Esophagus squamous epithelium (tissue), 5 donors: ENCODE measurements at regions not wholly inside any gene's neighbourhood (a gene's known extent, or its start where the extent isn't known, plus 50 kb on each side); places are given as distances from the start of the nearest gene placed in this dataset.

ENCODE experiments used
- DNase-seq: peaks from one replicate; lab custom pipeline; 2025; lab: John Stamatoyannopoulos, UW
- H3K27ac ChIP-seq, 4 donors: fragments of 200-600 bp; sonication (generic); one replicate each; pipeline ENCODE4 v1.5.1; 2016 to 2019; ENCODE audit warnings: mild to moderate bottlenecking in 1 of 4
- H3K27me3 ChIP-seq, 4 donors: fragments of 200-600 bp; sonication (generic); 1 replicate in 3 of 4; 2 replicates in 1 of 4; pipeline versions ENCODE4 v1.5.1 to v1.6.0; 2017 to 2021; ENCODE audit warnings: antibody characterized with exemption in 1 of 4
- H3K36me3 ChIP-seq, 3 donors: fragments of 200-600 bp; sonication (generic); one replicate each; pipeline ENCODE4 v1.5.1; 2016 to 2019
- H3K4me1 ChIP-seq, 3 donors: fragments of 200-600 bp; sonication (generic); one replicate each; pipeline ENCODE4 v1.5.1; 2017 to 2019
- H3K4me3 ChIP-seq, 4 donors: fragments of 200-600 bp; sonication (generic); 1 replicate in 3 of 4; 2 replicates in 1 of 4; pipeline ENCODE4 v1.5.1; 2016 to 2019; ENCODE audit warnings: mild to moderate bottlenecking in 2 of 4, moderate library complexity in 1 of 4
- H3K9me3 ChIP-seq, 3 donors: fragments of 200-600 bp; sonication (generic); one replicate each; pipeline ENCODE4 v1.5.1; 2016 to 2019
- CTCF ChIP-seq, 6 experiments: fragments of 450-650 bp in 4 of 6; fragments of 200-600 bp in 2 of 6; sonication (generic) in 2 of 6; IDR thresholded peaks; one replicate each; pipeline ENCODE4 v1.5.1; 2016 to 2019; ENCODE audit warnings: antibody characterized with exemption in 6 of 6, mild to moderate bottlenecking in 4 of 6, moderate library complexity in 4 of 6
- POLR2A ChIP-seq, 4 donors: fragments of 450-650 bp; IDR thresholded peaks; one replicate each; pipeline ENCODE4 v1.6.1; 2017; ENCODE audit warnings: antibody characterized with exemption in 4 of 4, mild to moderate bottlenecking in 4 of 4, moderate library complexity in 3 of 4
- WGBS, 2 donors: methylation state at CpG; one replicate each; pipeline ENCODE4 v1.1.5; 2018; 5-methylcytosine and 5-hydroxymethylcytosine counted together
- intact Hi-C: fragments of 100-400 bp; cut with DNase I; formaldehyde crosslinking; loops from one replicate; pipeline ENCODE4 v1.15.0; 2022
- donor health status: DM: yes; HTN: yes; CAD: no.

- TF ChIP-seq POLR2A (IDR thresholded peaks at IDR 0.05) (no peak), CTCF (IDR thresholded peaks at IDR 0.05) (no peak)
- intact Hi-C loops, result no loop called here
- H3K27ac ChIP-seq, result no peak overlapping the region
- no peak overlapping the region for H3K4me3 ChIP-seq
- H3K9me3 ChIP-seq, result no peaks in the 10 kb centered on the region
- no peak for DNase-seq
- no peaks in the 10 kb centered on the region for H3K4me1 ChIP-seq
- 52 to 74% methylated on average over 1 of the region's 1 CpG for WGBS, 2 donors
- H3K27me3 ChIP-seq, result no peaks in the 10 kb centered on the region
- no peaks in the 10 kb centered on the region for H3K36me3 ChIP-seq
Measured at GRCh38 chr18:72339976-72340375, 204.2 kb downstream of the CBLN2 start.

DNA sequence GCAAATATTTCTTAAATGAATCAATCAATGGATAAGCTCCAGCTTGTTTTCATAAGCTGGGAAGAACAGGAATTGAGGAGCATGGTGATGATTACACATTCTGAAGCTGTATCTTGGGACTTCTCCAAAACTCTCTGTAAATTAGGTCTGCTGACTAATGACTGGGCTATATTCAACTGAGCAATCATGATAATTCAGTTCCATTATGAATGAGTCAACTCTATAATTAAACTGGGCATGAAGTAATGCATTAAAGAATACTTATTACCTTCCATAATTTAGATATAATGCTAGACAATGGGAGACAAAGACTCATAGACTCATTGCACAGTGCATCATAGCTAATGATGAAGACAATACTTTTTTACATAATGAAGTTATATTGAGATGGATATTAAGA lies 207.4 kb downstream of the CBLN2 start:
- TF ChIP-seq POLR2A (IDR thresholded peaks at IDR 0.05), result no peak
- DNase-seq, result no peak
- H3K27ac ChIP-seq, result no peak overlapping the region
- no peaks in the 10 kb centered on the region for H3K36me3 ChIP-seq
- H3K4me3 ChIP-seq, result no peak overlapping the region
- H3K27me3 ChIP-seq, result no peaks in the 10 kb centered on the region
- no peaks in the 10 kb centered on the region for H3K9me3 ChIP-seq
- intact Hi-C loops, result no loop called here
- H3K4me1 ChIP-seq, result no peaks in the 10 kb centered on the region

DNA sequence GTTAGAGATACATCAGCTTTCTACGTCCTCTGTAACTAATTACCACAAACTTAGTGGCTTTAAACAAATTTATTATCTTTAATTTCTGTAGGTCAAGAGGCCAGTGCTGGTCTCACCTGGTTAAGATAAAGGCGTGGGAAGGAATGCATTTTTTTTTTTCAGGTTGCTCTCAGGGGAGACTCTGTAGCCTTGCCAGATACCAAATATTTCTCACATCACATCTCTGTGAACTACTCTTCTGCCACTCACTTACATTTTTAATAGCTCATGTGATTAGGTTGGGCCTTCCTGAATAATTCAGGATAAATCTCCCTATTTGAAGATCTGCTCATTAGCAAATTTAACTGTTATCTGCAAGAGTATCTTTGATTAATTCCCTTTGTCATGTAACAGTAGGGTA lies 214.6 kb downstream of the CBLN2 start:
- intact Hi-C loops, result no loop called here
- no peaks in the 10 kb centered on the region for H3K9me3 ChIP-seq
- H3K27ac ChIP-seq, result no peak overlapping the region
- H3K4me3 ChIP-seq, result no peak overlapping the region
- DNase-seq, result no peak
- WGBS, 2 donors, result 33 to 52% methylated on average over 2 of the region's 2 CpGs
- H3K36me3 ChIP-seq, result no peaks in the 10 kb centered on the region
- no peaks in the 10 kb centered on the region for H3K4me1 ChIP-seq
- no peaks in the 10 kb centered on the region for H3K27me3 ChIP-seq
- TF ChIP-seq POLR2A (IDR thresholded peaks at IDR 0.05), result no peak
- no peak for TF ChIP-seq CTCF (IDR thresholded peaks at IDR 0.05)

DNA sequence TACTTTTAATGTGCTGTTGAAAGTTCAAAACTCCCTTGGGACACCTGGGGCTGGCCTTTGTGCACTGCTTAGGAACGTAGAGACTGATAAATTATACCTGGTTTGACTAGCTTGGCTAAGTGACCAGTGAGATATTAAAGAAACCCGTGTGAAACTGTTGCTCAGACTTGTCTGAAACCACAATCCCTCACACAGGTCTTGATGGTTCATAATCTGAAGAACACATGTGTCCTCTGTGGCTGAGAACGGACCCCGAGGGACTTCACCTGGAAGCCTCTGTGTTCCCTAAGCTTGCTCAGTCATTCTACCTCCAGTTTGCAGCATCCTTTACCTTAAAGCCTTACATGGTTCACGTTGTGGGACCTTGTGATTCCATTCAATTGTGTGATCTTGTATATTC lies 218.8 kb downstream of the CBLN2 start:
- no peaks in the 10 kb centered on the region for H3K4me1 ChIP-seq
- no peaks in the 10 kb centered on the region for H3K9me3 ChIP-seq
- no peaks in the 10 kb centered on the region for H3K27me3 ChIP-seq
- no peaks in the 10 kb centered on the region for H3K36me3 ChIP-seq
- intact Hi-C loops, result no loop called here
- no peak overlapping the region for H3K4me3 ChIP-seq
- WGBS, 2 donors, result 63 to 65% methylated on average over 5 of the region's 5 CpGs
- no peak for DNase-seq
- TF ChIP-seq CTCF (IDR thresholded peaks at IDR 0.05) (no peak), POLR2A (IDR thresholded peaks at IDR 0.05) (no peak)
- no peak overlapping the region for H3K27ac ChIP-seq

DNA sequence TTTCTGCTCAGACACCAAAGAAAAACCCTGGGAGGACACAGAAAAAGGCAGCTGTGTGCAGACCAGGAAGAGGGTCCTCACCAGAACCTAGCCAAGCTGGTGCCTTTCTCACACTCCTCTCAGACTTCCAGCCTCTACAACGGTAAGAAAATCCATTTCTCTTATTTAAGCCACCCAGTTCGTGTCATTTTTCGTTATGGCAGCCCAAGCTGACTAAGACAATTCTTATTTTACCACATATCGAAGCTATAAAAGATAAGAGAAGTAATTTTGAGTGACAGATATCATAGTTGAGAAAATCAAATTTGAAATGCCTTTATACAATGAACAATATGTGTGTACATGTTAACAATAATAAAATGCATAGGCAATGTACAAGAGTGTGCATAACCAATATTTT lies 219.5 kb downstream of the CBLN2 start:
- no peak for TF ChIP-seq POLR2A (IDR thresholded peaks at IDR 0.05)
- TF ChIP-seq CTCF (IDR thresholded peaks at IDR 0.05), result no peak
- DNase-seq, result no peak
- no peaks in the 10 kb centered on the region for H3K27me3 ChIP-seq
- H3K4me1 ChIP-seq, result no peaks in the 10 kb centered on the region
- no peaks in the 10 kb centered on the region for H3K36me3 ChIP-seq
- H3K4me3 ChIP-seq, result no peak overlapping the region
- no peaks in the 10 kb centered on the region for H3K9me3 ChIP-seq
- WGBS, 2 donors, result 55 to 58% methylated on average over 4 of the region's 4 CpGs
- intact Hi-C loops, result no loop called here
- no peak overlapping the region for H3K27ac ChIP-seq

DNA sequence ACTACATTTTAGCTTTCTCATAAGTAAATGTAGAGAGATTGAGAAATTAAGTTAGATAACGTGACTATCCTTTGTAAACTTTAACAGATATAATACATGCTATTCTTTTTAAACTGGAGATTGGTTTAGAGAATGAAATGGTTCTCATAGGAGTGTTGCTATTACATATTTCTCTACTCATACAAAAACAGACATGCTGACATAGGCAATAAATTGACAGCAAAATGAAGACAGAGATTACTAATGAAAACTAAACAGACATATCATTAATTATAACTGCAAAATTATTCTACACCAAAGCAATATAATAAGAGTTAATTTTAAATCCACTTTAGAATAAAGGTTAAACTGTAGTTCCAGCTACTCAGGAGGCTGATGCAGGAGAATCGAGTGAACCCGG lies 227.6 kb downstream of the CBLN2 start:
- H3K4me3 ChIP-seq, result no peak overlapping the region
- WGBS, 2 donors, result 70 to 72% methylated on average over 3 of the region's 3 CpGs

More for the DNA sequence above, 227.6 kb downstream of the CBLN2 start:
- no peak overlapping the region for H3K27ac ChIP-seq
- intact Hi-C loops, result no loop called here
- TF ChIP-seq CTCF (IDR thresholded peaks at IDR 0.05) (no peak), POLR2A (IDR thresholded peaks at IDR 0.05) (no peak)
- peaks cover 0 to 4% (median 0%) of the 10 kb centered on the region in 3 donors for H3K9me3 ChIP-seq
- no peaks in the 10 kb centered on the region for H3K36me3 ChIP-seq
- H3K4me1 ChIP-seq, result no peaks in the 10 kb centered on the region
- H3K27me3 ChIP-seq, result no peaks in the 10 kb centered on the region
- no peak for DNase-seq
